ENCODE measurements at regions not wholly inside any gene's neighbourhood (a gene's known extent, or its start where the extent isn't known, plus 50 kb on each side); places are given as distances from the start of the nearest gene placed in this dataset.
A peak's percentile ranks its signal among the peaks of the same experiment; 100 is the strongest.

DNA sequence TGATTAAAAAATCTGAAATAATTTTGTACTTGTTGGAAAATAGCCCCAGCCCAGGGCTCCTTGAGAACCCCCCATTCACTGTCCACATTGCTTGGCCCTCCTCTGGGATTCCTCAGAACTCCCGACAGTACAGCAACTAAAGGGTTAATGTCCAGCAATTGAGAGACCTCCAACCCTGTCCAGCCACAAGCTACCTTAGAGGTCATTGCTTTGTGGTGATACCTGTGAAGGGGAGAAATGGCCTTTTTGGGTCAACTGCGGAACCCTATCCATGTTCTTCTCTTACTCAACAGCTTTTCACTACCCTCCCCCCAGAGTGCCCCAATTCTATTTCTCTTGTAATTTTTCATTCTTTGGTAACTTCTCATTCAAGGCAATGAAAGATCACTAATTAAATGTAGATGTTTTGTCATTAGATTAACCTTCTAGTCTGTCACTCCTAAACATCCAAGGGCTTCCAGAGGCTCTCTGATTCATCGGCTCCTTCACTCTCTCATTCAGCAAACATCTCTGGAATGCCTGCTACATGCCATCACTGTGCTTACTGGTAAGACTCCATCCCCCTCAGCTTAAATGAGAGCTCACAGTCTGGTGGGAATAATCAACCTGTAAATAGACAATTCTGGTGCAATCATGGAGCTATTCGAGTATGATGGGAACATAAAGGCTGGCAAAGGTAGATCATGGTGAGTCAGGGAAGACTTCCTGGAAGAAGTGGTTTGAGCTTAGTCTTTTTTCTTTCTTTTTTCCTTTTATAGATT lies 241.4 kb upstream of the PGRMC2 start:
- peak; percentile 95 for DNase-seq (ENCODE audit: low read depth, low spot score)

DNA sequence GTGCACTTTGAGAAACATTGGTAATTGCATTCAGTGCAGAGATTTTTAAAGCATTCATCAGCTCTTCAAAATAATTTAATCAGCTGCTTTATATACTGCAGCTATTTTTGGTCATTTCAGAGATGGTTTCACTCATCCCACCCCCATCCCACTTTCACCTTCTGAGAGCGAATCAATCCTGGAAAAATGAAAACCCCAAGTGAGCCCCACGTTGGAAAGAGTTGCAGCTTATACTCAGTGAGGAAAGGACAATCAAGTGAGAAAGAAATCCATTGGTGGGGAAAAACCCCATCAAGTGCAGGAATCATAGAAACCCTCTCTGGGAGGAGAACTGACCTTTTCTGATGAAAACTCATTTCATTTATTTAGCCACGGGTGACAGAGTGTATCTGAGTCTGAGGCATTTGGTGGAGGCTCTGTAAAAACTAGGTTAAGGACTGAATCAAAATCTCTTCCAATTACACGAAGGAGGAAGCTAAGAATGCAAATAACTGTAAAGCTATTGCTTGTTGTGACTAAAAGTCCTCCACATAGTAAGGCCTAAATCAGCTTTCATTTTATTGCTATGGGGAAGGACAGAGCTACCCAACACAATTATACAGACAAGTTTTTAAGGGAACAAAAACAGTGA lies 240.4 kb upstream of the PGRMC2 start:
- DNase-seq (ENCODE audit: low read depth, low spot score): no peak

DNA sequence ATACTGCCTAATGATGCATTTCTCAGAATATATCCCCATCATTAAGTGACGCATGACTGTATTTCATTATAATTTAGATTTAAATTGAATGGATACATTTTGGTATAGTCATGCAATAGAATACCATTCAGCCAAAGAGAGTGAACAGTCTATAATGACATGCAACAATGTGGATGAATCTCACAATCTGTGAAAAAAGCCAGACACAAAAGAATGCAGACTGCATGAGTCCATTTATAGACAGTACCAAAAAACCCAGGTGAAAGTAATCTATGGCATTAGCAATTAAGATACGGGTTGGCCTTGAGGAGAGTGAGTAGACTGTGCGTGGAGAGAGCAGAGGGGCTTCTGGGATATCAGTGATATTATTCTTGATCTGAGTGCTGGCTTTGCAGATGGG lies 239.7 kb upstream of the PGRMC2 start:
- peak; percentile 63 for DNase-seq (ENCODE audit: low read depth, low spot score)

DNA sequence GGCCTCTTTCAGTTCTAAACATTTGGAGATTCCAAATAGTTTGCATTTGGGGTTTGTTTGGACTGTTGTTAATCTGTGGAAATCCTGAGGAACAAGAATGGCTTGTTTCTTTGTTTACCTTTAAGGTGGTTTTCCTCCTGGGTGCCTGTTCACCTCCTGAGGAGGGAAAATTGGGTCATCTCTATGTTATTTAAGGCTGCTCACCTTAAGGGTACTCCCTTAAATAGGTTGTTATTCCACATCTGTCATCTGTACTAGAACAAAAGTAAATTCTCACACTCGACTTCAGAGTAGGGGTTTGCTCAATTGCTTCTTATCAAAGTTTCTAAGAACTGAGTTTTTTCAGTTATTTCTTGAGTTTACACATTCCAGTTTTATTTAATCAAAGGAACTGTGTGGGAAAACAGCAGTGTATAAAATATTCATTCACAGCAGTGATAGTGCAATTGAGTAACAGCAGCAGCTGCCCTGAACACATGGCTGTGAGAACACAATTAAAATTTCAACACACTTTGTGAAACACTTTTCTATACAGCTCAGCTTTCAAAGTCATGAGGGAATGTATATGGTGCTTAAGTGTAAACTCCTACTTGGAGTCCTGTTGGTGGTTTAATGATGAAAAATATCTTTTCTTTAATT lies 238.5 kb upstream of the PGRMC2 start:
- no peak for DNase-seq (ENCODE audit: low read depth, low spot score)

DNA sequence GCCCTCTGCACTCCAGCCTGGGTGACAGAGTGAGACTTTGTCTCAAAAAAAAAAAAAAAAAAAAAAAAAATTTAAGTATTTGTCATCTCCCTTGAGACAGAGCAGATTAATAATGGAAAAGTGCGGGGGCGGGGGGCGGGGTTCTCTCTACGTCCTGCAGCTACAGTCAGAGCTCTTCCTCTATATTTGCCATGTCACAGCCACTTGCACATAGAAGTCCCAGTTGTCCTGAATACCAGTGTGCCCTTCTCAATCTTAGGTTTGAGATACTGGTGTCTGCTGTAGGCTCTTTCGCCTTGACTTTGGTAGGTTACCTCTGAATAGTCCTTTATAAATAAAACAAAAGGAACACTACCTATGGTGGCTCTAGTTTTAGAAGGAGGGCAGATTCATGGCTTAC lies 237.8 kb upstream of the PGRMC2 start:
- no peak for DNase-seq (ENCODE audit: low read depth, low spot score)

DNA sequence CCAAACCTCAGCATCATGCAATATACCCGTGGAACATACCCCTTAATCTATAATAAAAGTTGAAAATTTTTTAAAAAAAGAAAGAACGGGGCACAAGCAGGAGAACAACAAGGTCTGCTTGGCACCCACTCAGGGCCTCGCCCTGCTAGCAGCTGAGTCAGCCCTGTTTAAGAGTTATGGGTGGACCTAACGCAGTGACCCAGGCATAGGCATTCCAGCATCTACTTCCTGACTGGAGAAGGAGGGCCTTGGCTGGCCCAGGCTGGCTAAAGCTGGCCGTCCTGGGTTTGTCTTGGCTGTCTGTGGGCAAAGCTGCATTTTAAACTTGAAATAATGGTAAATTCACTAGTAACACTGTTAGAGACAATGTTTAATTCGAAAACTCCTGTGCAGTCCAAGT lies 236.7 kb upstream of the PGRMC2 start:
- DNase-seq (ENCODE audit: low read depth, low spot score): peak; percentile 82

DNA sequence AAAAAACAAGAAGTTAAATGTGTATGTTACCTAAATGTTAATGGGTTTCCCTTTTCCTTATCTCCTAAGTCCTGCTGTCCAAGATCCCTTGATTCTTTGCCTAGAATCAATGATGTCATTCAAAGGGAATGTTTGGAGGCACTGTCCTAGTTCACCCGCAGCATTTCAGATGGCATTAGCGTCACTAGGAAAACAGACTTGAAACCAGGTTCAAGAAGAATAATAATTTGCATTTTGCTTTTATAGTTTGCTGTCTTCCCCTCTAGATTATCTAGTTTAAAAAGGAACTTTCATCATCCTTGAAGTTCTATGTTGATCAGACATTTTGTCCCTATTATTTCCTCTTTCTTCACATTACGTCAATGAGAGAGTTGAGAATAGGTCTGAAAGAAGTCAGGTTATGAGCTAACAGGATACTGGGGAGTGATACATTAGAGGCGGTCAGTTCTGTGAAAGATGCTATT lies 234.1 kb upstream of the PGRMC2 start:
- DNase-seq (ENCODE audit: low read depth, low spot score): peak; percentile 73

DNA sequence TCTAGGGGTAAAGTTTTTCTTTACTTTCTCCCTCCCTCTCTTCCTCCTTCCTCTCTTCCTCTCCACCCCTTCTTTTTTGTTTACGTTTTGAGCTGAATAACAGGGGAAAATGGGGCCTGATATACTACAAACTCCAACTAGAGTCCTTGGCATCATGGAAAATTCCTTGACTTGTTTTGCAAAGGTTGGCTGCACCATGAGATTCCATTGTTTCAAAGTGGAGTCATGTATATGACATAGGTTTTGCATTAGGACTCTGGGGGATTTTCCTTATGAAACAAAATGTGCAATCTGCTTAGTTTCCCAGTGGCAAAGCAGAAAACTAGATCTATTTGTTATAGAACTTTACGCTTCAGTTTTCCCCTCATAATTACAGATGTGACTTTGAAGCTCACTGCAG lies 233.5 kb upstream of the PGRMC2 start:
- DNase-seq (ENCODE audit: low read depth, low spot score): peak; percentile 50

DNA sequence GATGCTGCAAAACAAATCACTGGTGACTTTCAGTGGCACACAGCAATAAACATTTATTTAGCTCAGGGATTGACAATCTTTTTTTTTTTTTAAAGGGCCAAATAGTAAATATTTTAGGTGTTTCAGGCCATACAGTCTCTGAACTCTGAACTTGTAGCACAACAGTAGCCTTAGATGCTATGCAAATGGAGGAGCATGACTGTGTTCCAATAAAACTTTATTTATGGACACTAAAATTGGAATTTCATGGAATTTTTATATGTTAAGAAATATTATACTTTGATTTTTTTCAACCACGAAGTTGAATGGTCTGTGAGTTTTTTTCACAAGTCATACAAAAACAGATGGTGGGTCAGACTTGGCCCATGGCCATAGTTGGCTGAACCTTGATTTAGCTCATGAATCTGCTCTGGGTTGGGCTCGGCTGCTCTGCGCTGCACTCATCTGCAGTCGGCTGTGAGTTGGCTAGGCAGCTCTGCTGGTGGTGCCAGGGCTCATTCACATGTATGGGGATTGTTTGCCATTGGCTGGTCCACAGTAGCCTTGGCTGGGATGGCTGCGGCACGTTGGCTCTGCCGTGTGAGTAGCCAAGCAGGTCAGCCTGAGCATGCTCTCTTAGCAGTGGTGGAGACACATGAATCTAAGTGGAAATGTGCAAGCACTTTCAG lies 231.7 kb upstream of the PGRMC2 start:
- DNase-seq (ENCODE audit: low read depth, low spot score): no peak

DNA sequence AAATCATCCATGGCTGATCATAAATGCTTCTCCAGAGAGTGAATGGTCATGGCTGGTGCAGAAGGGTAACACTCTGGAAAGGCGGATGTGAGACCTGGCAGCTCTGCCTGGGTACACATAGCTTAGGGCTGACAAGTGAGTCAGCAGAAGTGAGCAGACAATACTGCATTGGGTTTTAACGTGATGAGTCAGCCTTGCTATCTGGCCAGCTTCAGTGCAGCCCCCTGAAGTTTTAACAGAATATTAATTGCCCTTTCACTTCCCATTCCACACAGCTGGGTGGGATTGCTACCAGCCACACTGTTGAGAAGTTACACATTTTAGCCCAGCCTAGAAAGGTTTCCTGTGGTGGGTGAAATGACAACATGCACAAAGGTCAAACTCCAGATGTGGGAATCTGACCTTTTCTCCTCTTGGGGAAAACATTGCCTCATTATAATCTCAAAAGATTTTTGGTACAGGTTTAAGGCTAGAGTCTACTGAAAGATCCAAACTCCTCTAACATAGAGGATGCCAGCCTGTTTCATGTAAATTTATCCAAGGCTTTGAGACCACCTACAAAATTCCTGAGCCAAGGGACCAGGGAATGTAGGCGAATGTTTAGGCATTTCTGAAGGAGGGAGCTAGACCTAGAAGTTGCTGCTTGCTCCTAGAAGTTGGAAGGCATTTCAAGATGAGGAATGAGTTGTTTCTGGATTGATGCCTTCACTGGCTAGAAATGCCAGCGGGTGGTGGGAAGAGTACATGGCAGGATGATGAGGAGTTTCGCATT lies 230.3 kb upstream of the PGRMC2 start:
- DNase-seq (ENCODE audit: low read depth, low spot score): peak; percentile 91

DNA sequence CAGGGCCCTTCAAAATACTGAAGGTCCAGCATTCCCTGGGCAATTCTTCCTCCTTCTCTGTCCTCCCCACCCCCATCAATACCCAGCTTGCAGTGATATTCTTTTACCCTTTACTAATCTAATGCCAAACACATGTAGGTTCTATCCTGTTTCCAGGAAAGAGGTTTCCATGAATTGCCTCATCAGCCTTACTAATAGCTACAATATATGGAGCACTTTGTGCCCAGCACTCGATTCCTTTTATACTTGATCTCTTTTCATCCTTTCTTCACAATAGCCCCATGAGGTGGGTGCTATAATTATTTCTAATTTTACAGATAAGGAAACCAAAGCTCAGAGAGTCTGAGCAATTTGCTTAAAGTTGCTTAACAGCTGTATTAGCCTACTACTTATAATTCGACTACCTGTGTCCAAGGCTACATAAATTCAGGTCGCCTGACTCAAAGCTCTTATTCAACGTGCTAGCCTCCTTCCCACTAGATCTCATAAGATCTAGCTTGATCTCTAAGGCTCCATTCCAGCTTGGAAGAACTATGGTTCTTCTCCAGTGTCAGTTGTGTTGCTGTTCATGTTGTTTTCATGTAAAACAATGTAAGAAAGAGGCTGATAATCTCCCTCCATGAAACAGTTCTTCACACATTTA lies 229.6 kb upstream of the PGRMC2 start:
- no peak for DNase-seq (ENCODE audit: low read depth, low spot score)

DNA sequence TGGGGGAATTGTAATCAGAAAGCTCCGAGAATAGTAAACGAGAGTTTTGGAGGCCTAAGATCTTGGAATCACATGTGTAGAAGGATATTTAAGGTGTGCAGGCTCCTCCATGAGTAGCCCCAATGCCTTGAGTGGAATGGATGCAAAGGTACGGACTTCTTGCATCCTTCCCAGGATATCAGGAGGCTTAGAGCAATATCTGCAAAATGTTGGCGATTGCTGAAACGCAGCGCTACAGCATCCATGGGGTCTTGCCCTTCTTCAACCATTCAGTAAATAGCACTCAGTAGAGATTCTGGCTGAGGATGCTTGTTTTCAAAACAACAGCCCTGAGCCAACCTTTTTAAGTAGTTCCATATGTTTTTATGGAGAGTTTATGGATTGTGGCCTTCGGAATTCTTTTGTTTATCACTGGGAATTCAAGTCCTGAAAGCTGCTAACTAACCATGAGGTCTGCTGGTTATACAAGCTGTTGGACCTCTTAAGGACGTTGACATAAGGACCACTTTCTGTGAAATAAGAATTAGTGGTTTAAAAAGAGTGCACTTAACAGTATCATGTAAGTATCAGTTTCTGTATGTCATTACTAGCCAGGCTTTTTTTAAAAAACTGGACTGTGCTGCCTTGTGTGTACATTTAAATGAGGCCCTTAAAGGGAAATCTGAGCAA lies 228.8 kb upstream of the PGRMC2 start:
- no peak for DNase-seq (ENCODE audit: low read depth, low spot score)

DNA sequence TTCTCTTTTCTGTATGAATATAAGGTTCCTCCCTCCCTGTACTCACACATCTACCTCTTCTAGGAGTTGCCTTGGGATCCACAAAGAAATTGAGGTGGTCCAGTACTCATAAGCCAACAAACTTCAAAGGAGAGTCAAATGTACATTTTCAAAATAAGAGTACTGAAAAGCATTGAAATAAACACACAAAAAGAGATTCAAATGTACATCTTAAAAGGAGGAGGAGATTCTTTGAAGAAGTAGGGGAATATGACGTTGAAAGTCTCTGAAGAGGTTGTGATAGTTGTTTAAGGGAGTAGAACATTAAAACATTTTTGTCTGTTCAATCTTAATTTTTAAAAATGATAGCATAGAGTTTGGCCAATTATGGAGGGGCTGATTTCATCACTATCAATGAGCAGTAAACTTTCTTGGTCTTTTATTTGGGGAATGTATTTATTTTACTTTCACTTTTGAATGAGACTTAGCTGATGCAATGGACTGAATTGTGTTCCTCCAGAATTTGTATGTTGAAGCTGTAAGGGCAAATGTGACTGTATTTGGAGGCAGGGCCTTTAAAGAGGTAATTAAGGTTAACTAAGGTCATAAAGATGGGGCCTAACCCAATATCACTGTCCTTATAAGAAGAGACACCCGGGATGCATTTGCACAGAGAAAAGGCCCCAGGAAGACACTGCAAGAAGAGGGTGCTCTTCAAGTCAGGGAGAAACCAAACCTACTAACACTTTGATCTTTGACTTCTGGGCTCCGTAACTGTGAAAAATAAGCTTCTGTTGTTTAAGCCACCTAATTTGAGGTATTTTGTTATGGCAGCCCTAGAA lies 226.3 kb upstream of the PGRMC2 start:
- no peak for DNase-seq (ENCODE audit: low read depth, low spot score)

DNA sequence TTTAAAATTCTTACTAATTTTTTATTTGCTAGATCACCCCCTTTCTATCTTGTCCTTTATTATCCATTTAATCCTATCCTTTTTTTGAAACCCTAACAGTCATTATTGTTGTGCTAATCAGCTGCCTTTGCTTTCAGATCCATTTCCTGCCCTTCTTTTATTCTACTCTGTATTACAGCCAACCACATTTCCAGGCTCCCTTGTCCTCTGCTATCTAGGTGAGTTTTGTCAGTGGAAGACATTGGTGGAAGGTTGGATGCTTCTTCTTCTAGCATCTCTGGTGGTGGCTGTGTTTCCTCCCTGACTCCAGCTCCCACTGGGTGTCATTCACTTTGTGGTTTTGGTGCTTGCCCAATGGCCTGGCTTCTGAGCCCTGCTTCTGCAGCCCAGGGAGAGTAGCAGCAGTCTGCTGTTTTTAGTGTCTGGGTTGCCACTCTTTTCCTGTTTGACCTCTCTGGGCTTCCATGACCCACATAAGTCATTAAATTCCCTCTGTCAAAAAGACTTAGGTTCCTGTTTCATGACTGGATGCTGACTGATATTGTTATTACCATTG lies 225.2 kb upstream of the PGRMC2 start:
- no peak for DNase-seq (ENCODE audit: low read depth, low spot score)

DNA sequence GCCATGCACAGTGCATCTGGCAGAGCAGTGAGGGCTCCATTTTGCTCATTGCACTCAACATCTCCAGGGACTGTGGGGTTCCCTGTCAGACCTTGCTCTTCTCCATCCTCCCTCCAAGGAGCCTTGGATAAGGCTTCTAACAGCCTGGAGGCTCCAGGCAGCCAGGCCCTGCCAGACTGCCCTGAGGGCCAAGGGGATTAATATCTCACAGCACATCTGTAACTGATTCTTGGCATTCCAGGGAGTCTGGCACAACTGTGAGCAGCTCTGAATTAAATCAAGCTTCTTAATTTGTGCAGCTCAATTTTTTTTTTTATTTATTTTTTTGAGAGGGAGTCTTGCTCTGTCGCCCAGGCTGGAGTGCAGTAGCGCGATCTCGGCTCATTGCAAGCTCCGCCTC lies 224.5 kb upstream of the PGRMC2 start:
- DNase-seq (ENCODE audit: low read depth, low spot score): no peak

DNA sequence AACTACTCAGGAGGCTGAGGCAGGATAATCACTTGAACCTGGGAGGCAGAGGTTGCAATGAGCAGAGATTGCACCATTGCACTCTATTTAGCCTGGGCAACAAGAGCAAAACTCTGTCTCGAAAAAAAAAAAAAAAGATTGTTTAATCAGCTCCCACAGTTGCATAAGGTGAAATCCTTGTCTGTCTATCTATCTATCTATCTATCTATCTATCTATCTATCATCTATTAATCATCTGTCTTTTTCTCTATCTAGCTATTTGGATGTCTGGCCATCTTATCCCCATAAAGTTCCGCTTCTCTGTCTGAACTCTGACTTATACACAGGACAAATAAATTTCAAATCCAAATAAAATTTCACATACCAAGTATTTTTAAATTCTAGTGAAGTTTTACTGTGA lies 223.2 kb upstream of the PGRMC2 start:
- no peak for DNase-seq (ENCODE audit: low read depth, low spot score)

DNA sequence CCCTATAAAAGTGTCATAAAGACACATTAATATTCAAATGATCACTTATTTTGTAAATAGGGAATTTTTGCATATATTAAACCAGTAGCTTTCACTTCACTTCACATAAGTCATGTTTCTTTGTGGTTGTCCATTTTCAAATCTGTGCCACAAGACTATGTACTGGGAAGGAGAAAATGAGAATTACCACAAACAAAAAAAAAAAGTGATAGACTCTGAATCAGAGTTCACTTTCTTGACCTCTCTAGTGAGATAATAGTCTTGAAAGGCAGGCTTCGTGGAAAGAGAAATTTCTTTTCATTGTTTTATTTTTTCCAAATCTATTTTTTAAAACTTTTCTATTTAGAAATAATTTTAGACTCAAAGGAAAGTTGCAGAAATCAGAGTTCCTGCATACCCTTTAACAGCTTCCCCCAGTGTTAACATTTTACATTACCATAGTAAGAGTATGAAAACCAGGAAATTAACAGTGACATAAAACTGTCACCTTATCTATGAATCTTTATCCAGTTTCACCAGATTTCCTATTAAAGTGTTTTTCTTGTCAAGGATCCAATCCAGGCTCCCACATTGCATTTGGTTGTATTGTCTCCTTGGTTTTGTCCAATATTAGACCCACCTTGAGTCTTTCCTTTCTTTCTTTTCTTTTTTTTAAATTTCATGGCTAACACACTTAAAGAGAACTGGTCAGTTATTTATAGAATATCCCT lies 215.4 kb upstream of the PGRMC2 start:
- DNase-seq (ENCODE audit: low read depth, low spot score): no peak

DNA sequence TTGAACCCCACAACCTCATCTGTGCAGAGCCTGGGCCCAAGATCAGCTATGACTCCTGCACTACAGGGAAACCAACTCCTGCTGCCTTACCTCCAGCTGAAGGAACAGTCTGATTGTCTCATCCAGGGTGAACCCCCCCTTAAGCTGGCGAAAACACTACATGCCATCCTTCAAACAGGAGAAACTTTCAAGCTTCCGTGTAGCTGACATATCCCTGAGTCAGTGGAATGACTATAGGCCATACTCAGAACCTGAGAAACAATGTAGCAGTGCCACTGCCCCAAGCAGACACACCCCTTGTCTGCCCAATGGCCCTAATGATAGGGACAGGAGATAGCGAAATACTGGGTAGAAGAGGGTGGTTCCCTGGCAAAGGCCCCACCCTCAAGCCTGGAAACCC lies 213.6 kb upstream of the PGRMC2 start:
- DNase-seq (ENCODE audit: low read depth, low spot score): no peak
